T-helper 1 cell treated with Interleukin-12 subunit alpha and Interleukin-12 subunit beta and Interleukin-4 antibody, amounts not matched to agents 30 μg/mL and 1 μg/mL, for 36 hours (primary cell): ENCODE measurements at regions not wholly inside any gene's neighbourhood (a gene's known extent, or its start where the extent isn't known, plus 50 kb on each side); places are given as distances from the start of the nearest gene placed in this dataset.
"Not testable (repeated sequence)": the region's sequence is repeated elsewhere in the genome, so short reads cannot be mapped to it uniquely, and the experiment has no call there.

Experiments
- H3K27ac Mint-ChIP-seq: one replicate; pipeline ENCODE4 v1.8.0; 2021; ENCODE audit warnings: mild to moderate bottlenecking, mixed read lengths
- H3K27me3 Mint-ChIP-seq: one replicate; pipeline ENCODE4 v1.8.0; 2021; ENCODE audit warnings: low read depth, mixed read lengths
- H3K36me3 Mint-ChIP-seq: one replicate; pipeline ENCODE4 v1.8.0; 2021; ENCODE audit warnings: low read depth, mixed read lengths
- H3K4me1 Mint-ChIP-seq: one replicate; pipeline ENCODE4 v1.8.0; 2021; ENCODE audit warnings: low read depth, mixed read lengths
- H3K4me3 Mint-ChIP-seq: one replicate; pipeline ENCODE4 v1.8.0; 2021; ENCODE audit warnings: mild to moderate bottlenecking, moderate library complexity, mixed read lengths
- H3K9me3 Mint-ChIP-seq: one replicate; pipeline ENCODE4 v1.8.0; 2021; ENCODE audit warnings: mixed read lengths

DNA sequence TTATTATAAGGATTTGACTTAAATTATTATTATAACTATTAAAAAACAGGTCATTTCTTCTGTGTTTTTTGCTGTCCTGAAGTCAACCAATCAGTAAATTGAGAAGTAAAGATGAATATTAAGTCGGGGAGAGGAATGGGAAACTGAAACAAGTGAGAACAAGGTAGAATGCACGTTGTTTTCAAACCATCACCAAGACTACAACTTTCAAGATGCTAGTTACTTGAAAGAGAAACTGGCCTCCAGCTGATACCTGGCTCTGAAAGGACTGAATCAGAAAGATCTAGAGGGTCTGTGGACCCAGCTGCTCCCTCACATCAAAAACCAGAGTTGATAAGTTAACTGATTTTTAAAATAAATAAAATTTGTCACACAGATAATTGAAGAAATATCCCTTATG is 1301.5 kb upstream of the ATXN8OS start:
- no peaks in the 10 kb centered on the region for H3K27me3 Mint-ChIP-seq
- H3K4me1 Mint-ChIP-seq, result no peaks in the 10 kb centered on the region
- H3K4me3 Mint-ChIP-seq, result no peak overlapping the region
- H3K9me3 Mint-ChIP-seq, result peaks cover 9% of the 10 kb centered on the region
- no peak overlapping the region for H3K27ac Mint-ChIP-seq
- no peaks in the 10 kb centered on the region for H3K36me3 Mint-ChIP-seq

DNA sequence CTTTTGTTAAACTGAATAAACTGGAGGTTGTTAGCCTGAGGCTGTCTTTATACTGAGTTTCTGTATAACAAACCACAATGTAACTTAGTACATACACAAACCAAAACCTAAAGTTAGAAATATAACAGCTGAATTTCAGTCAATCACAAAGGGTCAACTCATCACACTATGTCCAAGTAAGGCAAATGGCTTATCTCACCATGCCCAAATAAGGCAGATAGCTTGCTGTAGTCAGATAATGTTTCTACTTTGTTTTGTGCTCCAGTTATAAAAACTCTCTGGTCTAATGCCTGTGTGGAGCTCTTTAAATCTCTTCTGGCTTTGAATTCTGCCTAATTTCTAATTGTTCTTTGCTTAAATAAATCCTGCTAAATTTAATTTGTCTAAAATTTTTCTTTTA is 1323.4 kb upstream of the ATXN8OS start:
- Mint-ChIP-seq H3K27me3 (no peaks in the 10 kb centered on the region), H3K4me1 (no peaks in the 10 kb centered on the region), H3K4me3 (no peak overlapping the region), H3K27ac (no peak overlapping the region), H3K9me3 (peaks cover 13% of the 10 kb centered on the region), H3K36me3 (no peaks in the 10 kb centered on the region)

- H3K4me3 Mint-ChIP-seq, result no peak overlapping the region
- H3K27me3 Mint-ChIP-seq, result no peaks in the 10 kb centered on the region
- peaks cover 12% of the 10 kb centered on the region for H3K9me3 Mint-ChIP-seq
Observed at GRCh38 chr13:68759617-68760016, 1348.0 kb upstream of the ATXN8OS start.

GRCh38 chr13:68749796-68750195 is 1357.8 kb upstream of the ATXN8OS start:
- Mint-ChIP-seq H3K4me3 (no peak overlapping the region), H3K9me3 (peaks cover 14% of the 10 kb centered on the region), H3K27ac (no peak overlapping the region), H3K4me1 (no peaks in the 10 kb centered on the region), H3K36me3 (no peaks in the 10 kb centered on the region), H3K27me3 (no peaks in the 10 kb centered on the region)

More at GRCh38 chr13:68759617-68760016, 1348.0 kb upstream of the ATXN8OS start:
- H3K36me3 Mint-ChIP-seq, result no peaks in the 10 kb centered on the region
- H3K27ac Mint-ChIP-seq, result no peak overlapping the region
- no peaks in the 10 kb centered on the region for H3K4me1 Mint-ChIP-seq

GRCh38 chr13:68748038-68748437 is 1359.6 kb upstream of the ATXN8OS start:
- no peaks in the 10 kb centered on the region for H3K4me1 Mint-ChIP-seq
- H3K27me3 Mint-ChIP-seq, result no peaks in the 10 kb centered on the region
- no peaks in the 10 kb centered on the region for H3K36me3 Mint-ChIP-seq
- H3K9me3 Mint-ChIP-seq, result peaks cover 11% of the 10 kb centered on the region
- no peak overlapping the region for H3K27ac Mint-ChIP-seq
- no peak overlapping the region for H3K4me3 Mint-ChIP-seq

- H3K4me3 Mint-ChIP-seq, result no peak overlapping the region
- H3K4me1 Mint-ChIP-seq, result no peaks in the 10 kb centered on the region
- no peak overlapping the region for H3K27ac Mint-ChIP-seq
- H3K27me3 Mint-ChIP-seq, result no peaks in the 10 kb centered on the region
- H3K9me3 Mint-ChIP-seq, result peaks cover 11% of the 10 kb centered on the region
- H3K36me3 Mint-ChIP-seq, result no peaks in the 10 kb centered on the region
Observed at GRCh38 chr13:68745502-68745901, 1362.1 kb upstream of the ATXN8OS start.

- no peak overlapping the region for H3K27ac Mint-ChIP-seq
- H3K4me1 Mint-ChIP-seq, result no peaks in the 10 kb centered on the region
- H3K4me3 Mint-ChIP-seq, result no peak overlapping the region
- H3K9me3 Mint-ChIP-seq, result peaks cover 4% of the 10 kb centered on the region
- H3K36me3 Mint-ChIP-seq, result no peaks in the 10 kb centered on the region
- H3K27me3 Mint-ChIP-seq, result no peaks in the 10 kb centered on the region
Observed at GRCh38 chr13:68736961-68737360, 1370.7 kb upstream of the ATXN8OS start.

DNA sequence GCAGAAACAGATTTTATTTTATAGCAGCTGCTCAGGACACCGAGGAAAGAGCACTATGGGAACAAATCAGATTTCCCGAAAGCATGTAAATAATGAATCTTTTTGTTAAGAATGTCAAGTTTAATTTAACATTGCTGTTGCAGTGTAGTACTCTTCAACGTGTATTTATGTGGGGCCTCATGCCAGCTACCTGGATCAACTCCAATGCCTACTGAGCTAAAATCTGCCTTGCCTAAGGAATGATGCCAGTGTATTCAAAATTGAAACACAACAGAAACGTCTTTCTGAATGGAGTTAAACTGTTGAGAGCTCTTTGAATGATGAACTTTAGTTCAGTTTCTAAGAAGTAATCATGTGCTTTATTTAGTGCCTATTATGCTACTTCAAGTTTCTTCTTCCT is 1379.8 kb upstream of the ATXN8OS start:
- H3K9me3 Mint-ChIP-seq, result peaks cover 5% of the 10 kb centered on the region
- no peak overlapping the region for H3K27ac Mint-ChIP-seq
- no peaks in the 10 kb centered on the region for H3K36me3 Mint-ChIP-seq
- no peak overlapping the region for H3K4me3 Mint-ChIP-seq
- no peaks in the 10 kb centered on the region for H3K4me1 Mint-ChIP-seq
- H3K27me3 Mint-ChIP-seq, result no peaks in the 10 kb centered on the region

GRCh38 chr13:68727165-68727564 is 1380.5 kb upstream of the ATXN8OS start:
- H3K27ac Mint-ChIP-seq, result no peak overlapping the region
- no peaks in the 10 kb centered on the region for H3K4me1 Mint-ChIP-seq
- H3K27me3 Mint-ChIP-seq, result no peaks in the 10 kb centered on the region
- no peak overlapping the region for H3K4me3 Mint-ChIP-seq
- H3K36me3 Mint-ChIP-seq, result no peaks in the 10 kb centered on the region
- H3K9me3 Mint-ChIP-seq, result peaks cover 5% of the 10 kb centered on the region

DNA sequence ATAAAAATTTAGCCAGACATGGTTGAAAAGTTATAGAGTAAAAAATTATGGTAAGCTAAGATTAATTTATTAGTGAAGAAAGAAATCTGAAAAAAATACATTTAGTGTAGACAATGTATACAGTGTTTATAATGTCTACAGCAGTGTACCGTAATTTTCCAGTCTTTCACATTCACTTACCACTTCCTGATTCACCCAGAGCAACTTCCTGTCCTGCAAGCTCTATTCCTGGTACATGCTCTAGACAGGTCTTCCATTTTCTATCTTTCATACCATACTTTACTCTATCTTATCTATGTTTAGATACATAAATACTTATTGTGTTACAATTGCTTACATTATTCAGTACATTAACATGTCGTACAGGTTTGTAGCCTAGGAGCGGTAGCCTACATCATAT is 1387.8 kb upstream of the ATXN8OS start:
- no peaks in the 10 kb centered on the region for H3K27me3 Mint-ChIP-seq
- peaks cover 4% of the 10 kb centered on the region for H3K9me3 Mint-ChIP-seq
- no peaks in the 10 kb centered on the region for H3K36me3 Mint-ChIP-seq
- H3K27ac Mint-ChIP-seq, result no peak overlapping the region
- no peak overlapping the region for H3K4me3 Mint-ChIP-seq
- no peaks in the 10 kb centered on the region for H3K4me1 Mint-ChIP-seq

DNA sequence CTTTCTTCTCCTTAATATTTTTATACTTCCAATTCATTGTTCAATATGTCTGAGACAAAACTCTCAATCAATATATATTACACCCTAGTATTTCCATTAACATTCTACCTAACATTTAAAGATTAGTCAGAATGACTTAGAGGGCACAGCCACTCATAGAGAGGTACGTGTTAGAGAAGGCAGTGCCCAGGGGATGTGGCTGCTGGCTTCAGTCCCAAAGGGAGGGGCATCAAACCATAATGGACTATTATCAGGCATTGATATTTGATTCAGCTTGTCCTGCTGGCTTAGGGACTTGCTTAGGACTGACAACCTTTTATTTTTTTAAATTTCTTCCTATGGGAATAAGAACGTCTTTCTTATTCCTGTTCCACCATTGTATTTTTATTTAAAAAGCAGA is 1392.0 kb upstream of the ATXN8OS start:
- Mint-ChIP-seq H3K4me3 (no peak overlapping the region), H3K9me3 (peaks cover 16% of the 10 kb centered on the region), H3K27ac (no peak overlapping the region), H3K27me3 (no peaks in the 10 kb centered on the region), H3K4me1 (no peaks in the 10 kb centered on the region), H3K36me3 (no peaks in the 10 kb centered on the region)

- Mint-ChIP-seq H3K9me3 (peaks cover 12% of the 10 kb centered on the region), H3K4me3 (no peak overlapping the region), H3K4me1 (no peaks in the 10 kb centered on the region), H3K36me3 (no peaks in the 10 kb centered on the region), H3K27me3 (no peaks in the 10 kb centered on the region), H3K27ac (no peak overlapping the region)
Observed at GRCh38 chr13:68714292-68714691, 1393.3 kb upstream of the ATXN8OS start.

GRCh38 chr13:68713394-68713793 is 1394.2 kb upstream of the ATXN8OS start:
- Mint-ChIP-seq H3K4me1 (no peaks in the 10 kb centered on the region), H3K27me3 (no peaks in the 10 kb centered on the region), H3K9me3 (peaks cover 12% of the 10 kb centered on the region), H3K36me3 (no peaks in the 10 kb centered on the region), H3K4me3 (no peak overlapping the region), H3K27ac (no peak overlapping the region)

- no peaks in the 10 kb centered on the region for H3K27me3 Mint-ChIP-seq
- H3K36me3 Mint-ChIP-seq, result no peaks in the 10 kb centered on the region
- peaks cover 20% of the 10 kb centered on the region for H3K9me3 Mint-ChIP-seq
- H3K4me3 Mint-ChIP-seq, result no peak overlapping the region
- H3K27ac Mint-ChIP-seq, result no peak overlapping the region
- no peaks in the 10 kb centered on the region for H3K4me1 Mint-ChIP-seq
Observed at GRCh38 chr13:68708336-68708908, 1399.2 kb upstream of the ATXN8OS start.

GRCh38 chr13:68706044-68706443 is 1401.6 kb upstream of the ATXN8OS start:
- not testable (repeated sequence) for H3K27ac Mint-ChIP-seq, H3K36me3 Mint-ChIP-seq, H3K27me3 Mint-ChIP-seq, H3K4me3 Mint-ChIP-seq, H3K4me1 Mint-ChIP-seq
- peaks cover 15% of the 10 kb centered on the region for H3K9me3 Mint-ChIP-seq

GRCh38 chr13:68697551-68697950 is 1410.1 kb upstream of the ATXN8OS start:
- Mint-ChIP-seq H3K27me3 (no peaks in the 10 kb centered on the region), H3K4me1 (no peaks in the 10 kb centered on the region), H3K4me3 (no peak overlapping the region), H3K9me3 (peaks cover 9% of the 10 kb centered on the region), H3K36me3 (no peaks in the 10 kb centered on the region), H3K27ac (no peak overlapping the region)
